ENCODE measurements at regions not wholly inside any gene's neighbourhood (a gene's known extent, or its start where the extent isn't known, plus 50 kb on each side); places are given as distances from the start of the nearest gene placed in this dataset.

- no peak for DNase-seq (ENCODE audit: extremely low read depth, low read depth)
- TF ChIP-seq, protein P1, sequence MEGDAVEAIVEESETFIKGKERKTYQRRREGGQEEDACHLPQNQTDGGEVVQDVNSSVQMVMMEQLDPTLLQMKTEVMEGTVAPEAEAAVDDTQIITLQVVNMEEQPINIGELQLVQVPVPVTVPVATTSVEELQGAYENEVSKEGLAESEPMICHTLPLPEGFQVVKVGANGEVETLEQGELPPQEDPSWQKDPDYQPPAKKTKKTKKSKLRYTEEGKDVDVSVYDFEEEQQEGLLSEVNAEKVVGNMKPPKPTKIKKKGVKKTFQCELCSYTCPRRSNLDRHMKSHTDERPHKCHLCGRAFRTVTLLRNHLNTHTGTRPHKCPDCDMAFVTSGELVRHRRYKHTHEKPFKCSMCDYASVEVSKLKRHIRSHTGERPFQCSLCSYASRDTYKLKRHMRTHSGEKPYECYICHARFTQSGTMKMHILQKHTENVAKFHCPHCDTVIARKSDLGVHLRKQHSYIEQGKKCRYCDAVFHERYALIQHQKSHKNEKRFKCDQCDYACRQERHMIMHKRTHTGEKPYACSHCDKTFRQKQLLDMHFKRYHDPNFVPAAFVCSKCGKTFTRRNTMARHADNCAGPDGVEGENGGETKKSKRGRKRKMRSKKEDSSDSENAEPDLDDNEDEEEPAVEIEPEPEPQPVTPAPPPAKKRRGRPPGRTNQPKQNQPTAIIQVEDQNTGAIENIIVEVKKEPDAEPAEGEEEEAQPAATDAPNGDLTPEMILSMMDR (IDR thresholded peaks at IDR 0.05; ENCODE audit: low read depth, low read length) = no peak
These were observed 194.4 kb upstream of the SNX7 start for GRCh38 chr1:98467122-98467521.

GRCh38 chr1:98461873-98462385 lies 199.6 kb upstream of the SNX7 start:
- no peak for DNase-seq (ENCODE audit: extremely low read depth, low read depth)
- TF ChIP-seq, protein P1 (IDR thresholded peaks at IDR 0.05; ENCODE audit: low read depth, low read length) = no peak

DNA sequence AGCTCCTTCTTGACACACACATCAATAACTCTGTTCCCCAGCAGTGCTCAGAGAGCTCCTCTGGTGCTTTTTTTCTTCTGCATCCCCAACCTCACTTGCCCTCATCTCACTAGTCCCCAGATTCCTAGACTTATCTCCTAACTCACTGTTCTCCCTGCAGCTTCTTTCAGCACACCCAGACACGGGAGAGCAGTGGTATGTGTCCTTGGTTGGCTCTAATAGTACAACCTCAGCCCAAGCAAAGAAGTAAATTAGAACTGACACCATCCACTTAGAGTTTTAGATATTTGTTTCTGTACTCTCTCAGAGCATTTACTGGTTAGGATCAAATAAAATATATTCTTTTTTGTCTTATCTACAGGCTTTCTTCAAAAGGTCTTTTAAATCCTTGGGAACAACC lies 201.4 kb upstream of the SNX7 start:
- no peak for DNase-seq (ENCODE audit: extremely low read depth, low read depth)

GRCh38 chr1:98459486-98459870 lies 202.0 kb upstream of the SNX7 start:
- TF ChIP-seq, protein P1 (IDR thresholded peaks at IDR 0.05; ENCODE audit: low read depth, low read length) = no peak
- no peak for DNase-seq (ENCODE audit: extremely low read depth, low read depth)

More for the DNA sequence above, 201.4 kb upstream of the SNX7 start:
- TF ChIP-seq, protein P1 (IDR thresholded peaks at IDR 0.05; ENCODE audit: low read depth, low read length) = no peak

- TF ChIP-seq, protein P1 (IDR thresholded peaks at IDR 0.05; ENCODE audit: low read depth, low read length) = no peak
- no peak for DNase-seq (ENCODE audit: extremely low read depth, low read depth)
These were observed 202.7 kb upstream of the SNX7 start for GRCh38 chr1:98458511-98459485.

- TF ChIP-seq, protein P1 (IDR thresholded peaks at IDR 0.05; ENCODE audit: low read depth, low read length) = no peak
- DNase-seq (ENCODE audit: extremely low read depth, low read depth) = no peak
These were observed 204.3 kb upstream of the SNX7 start for GRCh38 chr1:98457248-98457647.

GRCh38 chr1:98454666-98455065 lies 206.9 kb upstream of the SNX7 start:
- TF ChIP-seq, protein P1 (IDR thresholded peaks at IDR 0.05; ENCODE audit: low read depth, low read length) = no peak
- DNase-seq (ENCODE audit: extremely low read depth, low read depth) = no peak
